ENCODE measurements at regions not wholly inside any gene's neighbourhood (a gene's known extent, or its start where the extent isn't known, plus 50 kb on each side); places are given as distances from the start of the nearest gene placed in this dataset.

DNA sequence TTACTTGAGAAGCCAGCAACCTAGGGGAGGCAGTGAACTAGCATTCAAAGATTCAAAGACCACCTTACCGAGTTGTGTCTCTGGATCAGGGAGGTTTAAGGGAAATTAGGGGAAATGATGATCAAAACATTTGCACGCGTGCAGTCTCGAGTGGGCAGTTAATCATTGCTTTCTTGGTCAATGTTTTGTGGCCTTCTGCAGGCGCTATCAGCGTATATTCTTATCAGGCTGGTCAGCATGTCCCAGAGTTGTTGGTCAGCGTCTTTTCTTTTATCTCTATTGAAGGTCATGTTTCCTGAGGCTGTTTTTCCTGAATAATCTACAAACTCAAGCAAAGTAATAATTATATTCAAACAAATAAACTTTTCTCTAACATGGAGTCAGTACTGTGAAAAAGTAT, 84.0 kb upstream of the ZNF81 start:
- Histone ChIP-seq H3K27me3 (ENCODE audit: insufficient read depth, low read length, poor library complexity, severe bottlenecking) (no peaks in the 10 kb centered on the region), H3F3A (ENCODE audit: low read depth) (no peaks in the 10 kb centered on the region), H3K9me3 (ENCODE audit: insufficient read depth, low read depth, low read length) (no peaks in the 10 kb centered on the region), H3K9ac (ENCODE audit: low read depth, low read length, poor library complexity, severe bottlenecking) (no peak overlapping the region), H3K79me2 (ENCODE audit: insufficient read depth, low read length) (no peaks in the 10 kb centered on the region), H3K4me1 (ENCODE audit: insufficient read depth, low read length, poor library complexity, severe bottlenecking) (no peaks in the 10 kb centered on the region), H4K20me1 (ENCODE audit: insufficient read depth, low read length, poor library complexity, severe bottlenecking) (no peaks in the 10 kb centered on the region), H3K36me3 (ENCODE audit: insufficient read depth, low read length) (no peaks in the 10 kb centered on the region), H3K9me2 (replicated peaks; ENCODE audit: low read depth, low read length) (no peaks in the 10 kb centered on the region), H3K4me2 (ENCODE audit: low read depth, low read length, poor library complexity, severe bottlenecking) (no peak overlapping the region), H3K4me3 (ENCODE audit: low read length, poor library complexity, severe bottlenecking) (no peak overlapping the region), H2AFZ (ENCODE audit: low read length) (no peak overlapping the region)
- TF ChIP-seq, protein P1, sequence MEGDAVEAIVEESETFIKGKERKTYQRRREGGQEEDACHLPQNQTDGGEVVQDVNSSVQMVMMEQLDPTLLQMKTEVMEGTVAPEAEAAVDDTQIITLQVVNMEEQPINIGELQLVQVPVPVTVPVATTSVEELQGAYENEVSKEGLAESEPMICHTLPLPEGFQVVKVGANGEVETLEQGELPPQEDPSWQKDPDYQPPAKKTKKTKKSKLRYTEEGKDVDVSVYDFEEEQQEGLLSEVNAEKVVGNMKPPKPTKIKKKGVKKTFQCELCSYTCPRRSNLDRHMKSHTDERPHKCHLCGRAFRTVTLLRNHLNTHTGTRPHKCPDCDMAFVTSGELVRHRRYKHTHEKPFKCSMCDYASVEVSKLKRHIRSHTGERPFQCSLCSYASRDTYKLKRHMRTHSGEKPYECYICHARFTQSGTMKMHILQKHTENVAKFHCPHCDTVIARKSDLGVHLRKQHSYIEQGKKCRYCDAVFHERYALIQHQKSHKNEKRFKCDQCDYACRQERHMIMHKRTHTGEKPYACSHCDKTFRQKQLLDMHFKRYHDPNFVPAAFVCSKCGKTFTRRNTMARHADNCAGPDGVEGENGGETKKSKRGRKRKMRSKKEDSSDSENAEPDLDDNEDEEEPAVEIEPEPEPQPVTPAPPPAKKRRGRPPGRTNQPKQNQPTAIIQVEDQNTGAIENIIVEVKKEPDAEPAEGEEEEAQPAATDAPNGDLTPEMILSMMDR (conservative IDR thresholded peaks at IDR 0.05; ENCODE audit: low read length): no peak
- no peak for TF ChIP-seq EZH2phosphoT487 (IDR thresholded peaks at IDR 0.05; ENCODE audit: borderline replicate concordance)

- no peaks in the 10 kb centered on the region for H3K79me2 ChIP-seq (ENCODE audit: insufficient read depth, low read length)
- no peaks in the 10 kb centered on the region for H3F3A ChIP-seq (ENCODE audit: low read depth)
- H3K4me3 ChIP-seq (ENCODE audit: low read length, poor library complexity, severe bottlenecking): no peak overlapping the region
- no peaks in the 10 kb centered on the region for H3K4me1 ChIP-seq (ENCODE audit: insufficient read depth, low read length, poor library complexity, severe bottlenecking)
- H3K36me3 ChIP-seq (ENCODE audit: insufficient read depth, low read length): no peaks in the 10 kb centered on the region
- no peaks in the 10 kb centered on the region for H3K27me3 ChIP-seq (ENCODE audit: insufficient read depth, low read length, poor library complexity, severe bottlenecking)
- H3K4me2 ChIP-seq (ENCODE audit: low read depth, low read length, poor library complexity, severe bottlenecking): no peak overlapping the region
- no peaks in the 10 kb centered on the region for H4K20me1 ChIP-seq (ENCODE audit: insufficient read depth, low read length, poor library complexity, severe bottlenecking)
- H3K9me2 ChIP-seq (replicated peaks; ENCODE audit: low read depth, low read length): no peaks in the 10 kb centered on the region
- no peak overlapping the region for H2AFZ ChIP-seq (ENCODE audit: low read length)
- no peak overlapping the region for H3K9ac ChIP-seq (ENCODE audit: low read depth, low read length, poor library complexity, severe bottlenecking)
- H3K9me3 ChIP-seq (ENCODE audit: insufficient read depth, low read depth, low read length): no peaks in the 10 kb centered on the region
- TF ChIP-seq, protein P1 (conservative IDR thresholded peaks at IDR 0.05; ENCODE audit: low read length): peak; percentile 53
- no peak for TF ChIP-seq EZH2phosphoT487 (IDR thresholded peaks at IDR 0.05; ENCODE audit: borderline replicate concordance)
These were observed 85.0 kb upstream of the ZNF81 start for GRCh38 chrX:47751670-47752069.

GRCh38 chrX:47749185-47749967, 87.3 kb upstream of the ZNF81 start:
- H3K9me2 ChIP-seq (replicated peaks; ENCODE audit: low read depth, low read length): no peaks in the 10 kb centered on the region
- no peak overlapping the region for H3K9ac ChIP-seq (ENCODE audit: low read depth, low read length, poor library complexity, severe bottlenecking)
- no peaks in the 10 kb centered on the region for H3F3A ChIP-seq (ENCODE audit: low read depth)
- no peaks in the 10 kb centered on the region for H3K79me2 ChIP-seq (ENCODE audit: insufficient read depth, low read length)
- no peaks in the 10 kb centered on the region for H3K4me1 ChIP-seq (ENCODE audit: insufficient read depth, low read length, poor library complexity, severe bottlenecking)
- no peak overlapping the region for H3K4me3 ChIP-seq (ENCODE audit: low read length, poor library complexity, severe bottlenecking)
- no peaks in the 10 kb centered on the region for H4K20me1 ChIP-seq (ENCODE audit: insufficient read depth, low read length, poor library complexity, severe bottlenecking)
- no peak overlapping the region for H3K4me2 ChIP-seq (ENCODE audit: low read depth, low read length, poor library complexity, severe bottlenecking)
- no peaks in the 10 kb centered on the region for H3K36me3 ChIP-seq (ENCODE audit: insufficient read depth, low read length)
- no peaks in the 10 kb centered on the region for H3K27me3 ChIP-seq (ENCODE audit: insufficient read depth, low read length, poor library complexity, severe bottlenecking)
- TF ChIP-seq EZH2phosphoT487 (IDR thresholded peaks at IDR 0.05; ENCODE audit: borderline replicate concordance): no peak
- H3K9me3 ChIP-seq (ENCODE audit: insufficient read depth, low read depth, low read length): no peaks in the 10 kb centered on the region
- H2AFZ ChIP-seq (ENCODE audit: low read length): no peak overlapping the region

DNA sequence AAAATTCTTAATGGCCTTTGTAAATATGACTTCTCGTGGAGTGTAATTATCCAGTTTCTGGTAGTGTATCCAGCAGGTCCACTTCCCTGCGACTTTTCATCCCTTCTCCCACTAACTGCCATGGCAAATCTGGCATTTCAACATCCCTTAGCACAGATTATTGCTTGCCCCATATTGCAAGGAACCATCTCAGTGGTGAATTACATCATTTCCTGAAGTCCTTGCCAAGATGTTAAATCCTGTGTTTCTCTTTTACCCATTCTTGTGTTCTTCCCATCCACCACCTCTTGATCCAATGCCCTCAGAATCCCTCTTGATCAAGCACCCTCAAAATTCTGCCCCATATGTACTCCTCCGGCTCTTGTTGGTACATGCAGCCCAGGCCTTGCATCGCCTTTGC, 88.1 kb upstream of the ZNF81 start:
- Histone ChIP-seq H4K20me1 (ENCODE audit: insufficient read depth, low read length, poor library complexity, severe bottlenecking) (no peaks in the 10 kb centered on the region), H3K9ac (ENCODE audit: low read depth, low read length, poor library complexity, severe bottlenecking) (no peak overlapping the region), H3K4me2 (ENCODE audit: low read depth, low read length, poor library complexity, severe bottlenecking) (no peak overlapping the region), H3K79me2 (ENCODE audit: insufficient read depth, low read length) (no peaks in the 10 kb centered on the region), H3K27me3 (ENCODE audit: insufficient read depth, low read length, poor library complexity, severe bottlenecking) (no peaks in the 10 kb centered on the region), H3K36me3 (ENCODE audit: insufficient read depth, low read length) (no peaks in the 10 kb centered on the region), H3K4me3 (ENCODE audit: low read length, poor library complexity, severe bottlenecking) (no peak overlapping the region), H2AFZ (ENCODE audit: low read length) (no peak overlapping the region), H3K9me2 (replicated peaks; ENCODE audit: low read depth, low read length) (no peaks in the 10 kb centered on the region), H3K4me1 (ENCODE audit: insufficient read depth, low read length, poor library complexity, severe bottlenecking) (no peaks in the 10 kb centered on the region), H3F3A (ENCODE audit: low read depth) (no peaks in the 10 kb centered on the region), H3K9me3 (ENCODE audit: insufficient read depth, low read depth, low read length) (no peaks in the 10 kb centered on the region)
- no peak for TF ChIP-seq EZH2phosphoT487 (IDR thresholded peaks at IDR 0.05; ENCODE audit: borderline replicate concordance)
- TF ChIP-seq, protein P1 (conservative IDR thresholded peaks at IDR 0.05; ENCODE audit: low read length): no peak
